A673 (cell line): ENCODE measurements at regions not wholly inside any gene's neighbourhood (a gene's known extent, or its start where the extent isn't known, plus 50 kb on each side); places are given as distances from the start of the nearest gene placed in this dataset.

Experiments
- BruUV-seq: library from RNA; stranded (reverse); fragments of 400-500 nt; replicated peaks from 2 replicates; lab custom pipeline; 2021; lab: Mats Ljungman, UMichigan
- CTCF ChIA-PET: fragments of 300-600 bp; sonication (Branson Sonifier 250); formaldehyde crosslinking; loops from one replicate; lab custom pipeline; 2022; ENCODE audit warnings: antibody characterized with exemption; lab: Charles Lee
- POLR2A ChIA-PET: fragments of 300-600 bp; sonication (Branson Sonifier 250); formaldehyde crosslinking; loops from one replicate; lab custom pipeline; 2022; ENCODE audit warnings: antibody characterized with exemption; ENCODE audit not compliant: low non-redundant PET; lab: Charles Lee
- DNase-seq: peaks from one replicate; pipeline ENCODE4 v3.0.0-alpha.2; 2015; ENCODE audit warnings: low spot score
- H3K27ac ChIP-seq: fragments of 200-600 bp; sonication (generic); 2 replicates; pipeline ENCODE4 v1.5.1; 2016; ENCODE audit warnings: mixed run types, low read depth, mild to moderate bottlenecking, mixed read lengths, antibody characterized with exemption, low read length; ENCODE audit not compliant: poor library complexity, severe bottlenecking
- H3K27me3 ChIP-seq: fragments of 200-600 bp; sonication (generic); replicated peaks from 2 replicates; pipeline ENCODE4 v1.6.1; 2017; ENCODE audit warnings: mixed run types, low read depth, mild to moderate bottlenecking, mixed read lengths, antibody characterized with exemption, low read length; ENCODE audit not compliant: insufficient read depth, poor library complexity
- H3K36me3 ChIP-seq: fragments of 200-600 bp; sonication (generic); 2 replicates; pipeline ENCODE4 v1.6.1; 2016; ENCODE audit warnings: mixed run types, mild to moderate bottlenecking, mixed read lengths, antibody characterized with exemption, low read length; ENCODE audit not compliant: insufficient read depth, poor library complexity, severe bottlenecking
- H3K4me1 ChIP-seq: fragments of 200-600 bp; sonication (generic); 2 replicates; pipeline ENCODE4 v1.6.1; 2017; ENCODE audit warnings: mixed run types, mild to moderate bottlenecking, mixed read lengths, antibody characterized with exemption, low read length; ENCODE audit not compliant: insufficient read depth, poor library complexity, severe bottlenecking
- H3K4me3 ChIP-seq: fragments of 200-600 bp; sonication (generic); 2 replicates; pipeline ENCODE4 v1.5.1; 2016; ENCODE audit warnings: low read depth, mixed run types, mild to moderate bottlenecking, mixed read lengths, low read length; ENCODE audit not compliant: poor library complexity, severe bottlenecking
- H3K9me3 ChIP-seq: fragments of 200-600 bp; sonication (generic); 2 replicates; pipeline ENCODE4 v1.6.1; 2016; ENCODE audit warnings: mixed run types, low read depth, mild to moderate bottlenecking, mixed read lengths, antibody characterized with exemption, low read length; ENCODE audit not compliant: poor library complexity, severe bottlenecking
- EZH2 ChIP-seq: fragments of 200-600 bp; sonication (generic); IDR thresholded peaks from 2 replicates; pipeline ENCODE4 v1.6.1; 2017; ENCODE audit warnings: borderline replicate concordance, low read depth, mild to moderate bottlenecking, mixed read lengths, antibody characterized with exemption, low read length; ENCODE audit not compliant: poor library complexity, severe bottlenecking
- intact Hi-C: fragments of 100-400 bp; cut with micrococcal nuclease; formaldehyde crosslinking; loops from one replicate; pipeline ENCODE4 v1.10.0; 2022; ENCODE audit not compliant: unreplicated experiment
- TF ChIP-seq, protein P1 (sequence below): fragments of 300-800, 200-600 bp; sonication (generic); conservative IDR thresholded peaks from 2 replicates; pipeline ENCODE4 v1.5.1; 2017; ENCODE audit warnings: low read depth, mild to moderate bottlenecking, antibody characterized with exemption, low read length, moderate library complexity, mixed read lengths

DNA sequence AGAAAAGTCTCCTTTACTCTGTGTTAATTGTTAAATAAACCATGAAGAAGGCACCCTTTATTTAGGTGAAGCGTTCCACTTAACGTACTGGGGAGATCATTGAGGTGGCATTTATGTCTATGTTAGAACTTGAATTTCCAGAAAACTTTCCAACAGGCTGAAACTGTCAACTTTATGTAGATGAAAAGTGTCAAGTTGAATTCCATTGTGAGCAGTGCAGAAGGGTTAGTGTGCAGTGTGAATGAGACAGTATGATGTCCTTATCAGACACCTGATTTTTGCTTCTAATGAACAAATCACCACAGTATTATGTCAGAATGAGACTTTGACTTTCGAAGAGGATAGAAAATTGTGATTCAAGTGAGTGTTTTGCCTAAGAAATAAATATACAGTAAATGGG is 761.6 kb upstream of the SEMA6A start:
- Histone ChIP-seq H3K4me1 (no peaks in the 10 kb centered on the region), H3K4me3 (no peak overlapping the region), H3K36me3 (no peaks in the 10 kb centered on the region), H3K27me3 (no peaks in the 10 kb centered on the region), H3K9me3 (no peaks in the 10 kb centered on the region), H3K27ac (no peak overlapping the region)
- intact Hi-C loops, result no loop called here
- BruUV-seq, result no TSS peak
- DNase-seq, result no peak
- TF ChIP-seq, protein P1, sequence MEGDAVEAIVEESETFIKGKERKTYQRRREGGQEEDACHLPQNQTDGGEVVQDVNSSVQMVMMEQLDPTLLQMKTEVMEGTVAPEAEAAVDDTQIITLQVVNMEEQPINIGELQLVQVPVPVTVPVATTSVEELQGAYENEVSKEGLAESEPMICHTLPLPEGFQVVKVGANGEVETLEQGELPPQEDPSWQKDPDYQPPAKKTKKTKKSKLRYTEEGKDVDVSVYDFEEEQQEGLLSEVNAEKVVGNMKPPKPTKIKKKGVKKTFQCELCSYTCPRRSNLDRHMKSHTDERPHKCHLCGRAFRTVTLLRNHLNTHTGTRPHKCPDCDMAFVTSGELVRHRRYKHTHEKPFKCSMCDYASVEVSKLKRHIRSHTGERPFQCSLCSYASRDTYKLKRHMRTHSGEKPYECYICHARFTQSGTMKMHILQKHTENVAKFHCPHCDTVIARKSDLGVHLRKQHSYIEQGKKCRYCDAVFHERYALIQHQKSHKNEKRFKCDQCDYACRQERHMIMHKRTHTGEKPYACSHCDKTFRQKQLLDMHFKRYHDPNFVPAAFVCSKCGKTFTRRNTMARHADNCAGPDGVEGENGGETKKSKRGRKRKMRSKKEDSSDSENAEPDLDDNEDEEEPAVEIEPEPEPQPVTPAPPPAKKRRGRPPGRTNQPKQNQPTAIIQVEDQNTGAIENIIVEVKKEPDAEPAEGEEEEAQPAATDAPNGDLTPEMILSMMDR, result no peak
- no peak for TF ChIP-seq EZH2
- ChIA-PET CTCF (no interaction called here), POLR2A (no interaction called here)

DNA sequence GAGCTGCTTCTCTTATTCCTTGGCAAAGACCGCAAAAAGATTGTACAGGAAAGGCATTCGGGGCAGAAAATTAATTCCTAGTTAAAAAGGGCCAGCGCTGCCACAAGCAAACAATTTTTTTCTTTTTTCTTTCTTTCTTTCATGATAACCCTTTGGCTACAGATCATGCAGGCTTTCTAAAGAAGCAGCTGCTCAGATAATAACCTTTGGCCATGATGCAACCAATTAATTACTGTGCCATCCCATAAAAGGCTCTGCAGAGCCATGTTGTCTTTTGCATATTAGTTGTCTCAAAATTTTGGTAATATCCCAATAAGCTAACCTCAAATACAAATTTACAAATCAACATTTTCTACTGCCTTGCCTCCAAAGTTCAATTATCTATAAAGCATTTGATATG is 758.4 kb upstream of the SEMA6A start:
- DNase-seq, result no peak
- Histone ChIP-seq H3K27me3 (no peaks in the 10 kb centered on the region), H3K4me1 (no peaks in the 10 kb centered on the region), H3K9me3 (no peaks in the 10 kb centered on the region), H3K27ac (no peak overlapping the region), H3K36me3 (no peaks in the 10 kb centered on the region), H3K4me3 (no peak overlapping the region)
- TF ChIP-seq, protein P1, result no peak
- ChIA-PET CTCF (no interaction called here), POLR2A (no interaction called here)
- no TSS peak for BruUV-seq
- intact Hi-C loops, result no loop called here

DNA sequence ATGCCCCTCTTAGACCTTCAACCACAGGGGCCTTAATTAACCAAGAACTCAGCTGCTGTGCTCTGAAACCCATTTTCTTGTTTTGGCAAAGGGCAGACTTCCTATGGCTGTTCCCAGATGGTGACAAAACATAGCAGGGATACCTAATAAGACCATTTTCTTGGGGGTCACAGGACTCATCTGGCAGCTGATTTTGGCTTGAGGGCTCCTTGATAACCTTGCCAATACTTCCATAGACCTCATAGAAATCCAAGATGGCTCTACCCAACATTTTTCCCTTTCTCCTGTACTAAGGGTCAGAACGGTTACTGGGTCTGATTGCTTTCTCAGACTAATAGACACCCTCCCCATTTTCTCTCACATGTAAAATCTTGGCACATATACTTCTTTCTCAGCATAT is 757.7 kb upstream of the SEMA6A start:
- BruUV-seq, result no TSS peak
- no peak for DNase-seq
- Histone ChIP-seq H3K4me3 (no peak overlapping the region), H3K27ac (no peak overlapping the region), H3K4me1 (no peaks in the 10 kb centered on the region), H3K27me3 (no peaks in the 10 kb centered on the region), H3K36me3 (no peaks in the 10 kb centered on the region), H3K9me3 (peaks cover 3% of the 10 kb centered on the region)
- ChIA-PET POLR2A (no interaction called here), CTCF (no interaction called here)
- intact Hi-C loops, result no loop called here
- no peak for TF ChIP-seq EZH2
- TF ChIP-seq, protein P1, result no peak
